ENCODE measurements at regions not wholly inside any gene's neighbourhood (a gene's known extent, or its start where the extent isn't known, plus 50 kb on each side); places are given as distances from the start of the nearest gene placed in this dataset.

DNA sequence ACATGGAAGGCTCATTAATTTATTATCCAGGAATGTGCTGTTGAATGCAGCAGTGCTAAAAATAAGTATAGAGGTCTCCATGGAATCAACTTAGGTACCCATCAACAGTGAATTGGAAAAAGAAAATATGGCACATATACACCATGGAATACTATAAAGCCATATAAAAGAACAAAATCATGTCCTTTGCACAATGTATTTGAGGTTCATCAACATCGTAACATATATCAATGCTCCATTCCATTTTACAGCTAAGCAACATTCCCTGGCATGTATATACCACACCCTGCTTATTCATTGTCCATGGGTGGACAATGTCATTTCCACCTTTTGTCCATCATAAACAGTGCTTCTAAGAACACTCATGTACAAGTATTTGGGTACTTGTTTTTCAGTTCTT, 147.8 kb upstream of the RASSF8 start:
- TF ChIP-seq, protein P1, sequence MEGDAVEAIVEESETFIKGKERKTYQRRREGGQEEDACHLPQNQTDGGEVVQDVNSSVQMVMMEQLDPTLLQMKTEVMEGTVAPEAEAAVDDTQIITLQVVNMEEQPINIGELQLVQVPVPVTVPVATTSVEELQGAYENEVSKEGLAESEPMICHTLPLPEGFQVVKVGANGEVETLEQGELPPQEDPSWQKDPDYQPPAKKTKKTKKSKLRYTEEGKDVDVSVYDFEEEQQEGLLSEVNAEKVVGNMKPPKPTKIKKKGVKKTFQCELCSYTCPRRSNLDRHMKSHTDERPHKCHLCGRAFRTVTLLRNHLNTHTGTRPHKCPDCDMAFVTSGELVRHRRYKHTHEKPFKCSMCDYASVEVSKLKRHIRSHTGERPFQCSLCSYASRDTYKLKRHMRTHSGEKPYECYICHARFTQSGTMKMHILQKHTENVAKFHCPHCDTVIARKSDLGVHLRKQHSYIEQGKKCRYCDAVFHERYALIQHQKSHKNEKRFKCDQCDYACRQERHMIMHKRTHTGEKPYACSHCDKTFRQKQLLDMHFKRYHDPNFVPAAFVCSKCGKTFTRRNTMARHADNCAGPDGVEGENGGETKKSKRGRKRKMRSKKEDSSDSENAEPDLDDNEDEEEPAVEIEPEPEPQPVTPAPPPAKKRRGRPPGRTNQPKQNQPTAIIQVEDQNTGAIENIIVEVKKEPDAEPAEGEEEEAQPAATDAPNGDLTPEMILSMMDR (IDR thresholded peaks at IDR 0.05) = no peak
- no peak for TF ChIP-seq POLR2A (IDR thresholded peaks at IDR 0.05)
